GM23338 (cell line): ENCODE measurements at regions not wholly inside any gene's neighbourhood (a gene's known extent, or its start where the extent isn't known, plus 50 kb on each side); places are given as distances from the start of the nearest gene placed in this dataset.

ENCODE experiments used
- ATAC-seq: fragments of 200-7000 bp; cut with Tn5 transposase; 3 replicates; pipeline ENCODE4 v1.9.1; 2020
- DNase-seq: peaks from one replicate; pipeline ENCODE4 v3.0.0-alpha.2; 2015; ENCODE audit warnings: low spot score
- H2AFZ ChIP-seq: fragments of 200-600 bp; sonication (generic); 2 replicates; pipeline ENCODE4 v1.8.0; 2016; ENCODE audit warnings: antibody characterized with exemption, mild to moderate bottlenecking, moderate library complexity
- H3F3A ChIP-seq: fragments of 200-600 bp; sonication (generic); replicated peaks from 2 replicates; pipeline ENCODE4 v1.8.0; 2017; ENCODE audit warnings: antibody characterized with exemption, mixed run types, low read depth
- H3K27ac ChIP-seq: fragments of 200-600 bp; sonication (generic); 2 replicates; pipeline ENCODE4 v1.6.1; 2016; ENCODE audit warnings: low read depth
- H3K27me3 ChIP-seq: fragments of 200-600 bp; sonication (generic); 2 replicates; pipeline ENCODE4 v1.8.0; 2016; ENCODE audit warnings: mild to moderate bottlenecking, mixed run types, moderate library complexity; ENCODE audit not compliant: insufficient read depth
- H3K36me3 ChIP-seq: fragments of 200-600 bp; sonication (generic); 2 replicates; pipeline ENCODE4 v1.8.0; 2016; ENCODE audit warnings: mild to moderate bottlenecking; ENCODE audit not compliant: insufficient read depth
- H3K4me1 ChIP-seq: fragments of 200-600 bp; sonication (generic); 2 replicates; pipeline ENCODE4 v1.8.0; 2016; ENCODE audit warnings: mild to moderate bottlenecking, moderate library complexity; ENCODE audit not compliant: insufficient read depth
- H3K4me2 ChIP-seq: fragments of 200-600 bp; sonication (generic); 2 replicates; pipeline ENCODE4 v1.7.1; 2017; ENCODE audit warnings: mixed run types
- H3K4me3 ChIP-seq: fragments of 200-600 bp; sonication (generic); 2 replicates; pipeline ENCODE4 v1.6.1; 2016; ENCODE audit warnings: mixed run types
- H3K79me2 ChIP-seq: fragments of 200-600 bp; sonication (generic); replicated peaks from 2 replicates; pipeline ENCODE4 v1.8.0; 2017; ENCODE audit warnings: mild to moderate bottlenecking; ENCODE audit not compliant: insufficient read depth
- H3K9me2 ChIP-seq: fragments of 200-600 bp; sonication (generic); 2 replicates; pipeline ENCODE4 v1.8.0; 2017; ENCODE audit not compliant: insufficient read depth
- H4K20me1 ChIP-seq: fragments of 200-600 bp; sonication (generic); replicated peaks from 2 replicates; pipeline ENCODE4 v1.8.0; 2017; ENCODE audit warnings: mild to moderate bottlenecking; ENCODE audit not compliant: insufficient read depth
- H3K27ac Mint-ChIP-seq: 2 replicates; pipeline ENCODE4 v1.8.0; 2020; ENCODE audit warnings: inconsistent platforms, mild to moderate bottlenecking, moderate library complexity, mixed read lengths
- H3K27me3 Mint-ChIP-seq: 3 replicates; pipeline ENCODE4 v1.8.0; 2022; ENCODE audit warnings: low read depth, mild to moderate bottlenecking, moderate library complexity, mixed read lengths, inconsistent platforms; ENCODE audit not compliant: insufficient read depth, poor library complexity
- H3K36me3 Mint-ChIP-seq: 3 replicates; pipeline ENCODE4 v1.8.0; 2021; ENCODE audit warnings: low read depth, mild to moderate bottlenecking, inconsistent platforms, moderate library complexity, mixed read lengths
- H3K4me1 Mint-ChIP-seq: 3 replicates; pipeline ENCODE4 v1.8.0; 2020; ENCODE audit warnings: mild to moderate bottlenecking, inconsistent platforms, mixed read lengths
- H3K4me3 Mint-ChIP-seq: 3 replicates; pipeline ENCODE4 v1.8.0; 2021; ENCODE audit warnings: moderate library complexity, mild to moderate bottlenecking, inconsistent platforms, mixed read lengths
- H3K9me3 Mint-ChIP-seq: 3 replicates; pipeline ENCODE4 v1.8.0; 2020; ENCODE audit warnings: moderate library complexity, mild to moderate bottlenecking, inconsistent platforms, mixed read lengths
- CREB1 ChIP-seq: fragments of 250-450 bp; sonication (Bioruptor Pico); IDR thresholded peaks from 2 replicates; pipeline ENCODE4 v1.5.0; 2020; ENCODE audit warnings: low read depth, mild to moderate bottlenecking, moderate library complexity
- ETS1 ChIP-seq: IDR thresholded peaks from 2 replicates; pipeline ENCODE4 v1.6.1; 2016; ENCODE audit warnings: antibody characterized with exemption
- EZH2phosphoT487 ChIP-seq: fragments of 200-600 bp; sonication (generic); IDR thresholded peaks from one replicate; pipeline ENCODE4 v1.8.1; 2018; ENCODE audit warnings: antibody characterized with exemption; ENCODE audit not compliant: unreplicated experiment
- JUNB ChIP-seq: IDR thresholded peaks from one replicate; pipeline ENCODE4 v1.6.1; 2016; ENCODE audit warnings: antibody characterized with exemption; ENCODE audit not compliant: unreplicated experiment
- NANOG ChIP-seq: IDR thresholded peaks from 2 replicates; pipeline ENCODE4 v1.6.1; 2016; ENCODE audit warnings: antibody characterized with exemption, borderline replicate concordance
- POLR2AphosphoS5 ChIP-seq: IDR thresholded peaks from 2 replicates; pipeline ENCODE4 v1.6.1; 2016; ENCODE audit warnings: antibody characterized with exemption, low read depth
- ZNF331 ChIP-seq: fragments of 250-450 bp; sonication (Bioruptor Pico); IDR thresholded peaks from 2 replicates; pipeline ENCODE4 v1.5.0; 2020; ENCODE audit warnings: low read depth, mild to moderate bottlenecking, moderate library complexity
- TF ChIP-seq, protein P1 (sequence below): IDR thresholded peaks from one replicate; pipeline ENCODE4 v1.6.1; 2018; ENCODE audit warnings: antibody characterized with exemption; ENCODE audit not compliant: unreplicated experiment
- TF ChIP-seq, protein P2 (sequence below), 2 experiments: fragments of 200-600 bp in 1 of 2; sonication (generic) in 1 of 2; conservative IDR thresholded peaks; 2 replicates each; pipeline versions ENCODE4 v1.5.1 to v1.6.1; 2016 to 2017; ENCODE audit warnings: antibody characterized with exemption in 2 of 2, low read depth in 2 of 2, mild to moderate bottlenecking in 2 of 2, moderate library complexity in 1 of 2

- no peak for TF ChIP-seq POLR2AphosphoS5
- TF ChIP-seq CREB1 (CRISPR knock-in tag): no peak
- TF ChIP-seq ETS1: no peak
- no peak for TF ChIP-seq ZNF331
- no peak for TF ChIP-seq NANOG
- TF ChIP-seq EZH2phosphoT487: no peak
These were observed 88.7 kb upstream of the TMEFF2 start (continued) for GRCh38 chr2:192283450-192283849.

DNA sequence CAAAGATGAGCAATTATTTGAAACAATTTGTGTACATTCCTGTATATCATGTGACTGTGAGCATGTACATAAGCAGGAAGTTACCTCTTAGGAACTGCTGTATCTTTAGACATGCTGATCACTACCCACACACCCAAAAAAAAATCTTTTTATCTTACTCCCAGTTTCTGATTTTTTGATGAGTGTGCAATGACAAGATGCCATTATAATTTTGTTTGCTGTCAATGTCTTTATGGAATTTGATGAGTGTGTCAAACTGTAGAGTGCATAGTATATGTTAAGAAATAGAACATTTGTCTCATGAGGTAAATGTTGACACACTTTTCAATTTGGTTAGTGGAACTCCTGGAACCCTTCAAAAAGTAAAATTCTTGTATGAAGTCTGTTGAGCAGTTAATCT, 84.0 kb upstream of the TMEFF2 start:
- H2AFZ ChIP-seq: no peak overlapping the region
- Mint-ChIP-seq H3K4me1 (peaks cover 6% of the 10 kb centered on the region), H3K36me3 (peaks cover 12% of the 10 kb centered on the region), H3K27ac (no peak overlapping the region), H3K27me3 (no peaks in the 10 kb centered on the region), H3K4me3 (no peak overlapping the region), H3K9me3 (peaks cover 16% of the 10 kb centered on the region)
- no peaks in the 10 kb centered on the region for H3K79me2 ChIP-seq
- no peak overlapping the region for H3K4me2 ChIP-seq
- no peak overlapping the region for H3K4me3 ChIP-seq
- TF ChIP-seq, protein P1, sequence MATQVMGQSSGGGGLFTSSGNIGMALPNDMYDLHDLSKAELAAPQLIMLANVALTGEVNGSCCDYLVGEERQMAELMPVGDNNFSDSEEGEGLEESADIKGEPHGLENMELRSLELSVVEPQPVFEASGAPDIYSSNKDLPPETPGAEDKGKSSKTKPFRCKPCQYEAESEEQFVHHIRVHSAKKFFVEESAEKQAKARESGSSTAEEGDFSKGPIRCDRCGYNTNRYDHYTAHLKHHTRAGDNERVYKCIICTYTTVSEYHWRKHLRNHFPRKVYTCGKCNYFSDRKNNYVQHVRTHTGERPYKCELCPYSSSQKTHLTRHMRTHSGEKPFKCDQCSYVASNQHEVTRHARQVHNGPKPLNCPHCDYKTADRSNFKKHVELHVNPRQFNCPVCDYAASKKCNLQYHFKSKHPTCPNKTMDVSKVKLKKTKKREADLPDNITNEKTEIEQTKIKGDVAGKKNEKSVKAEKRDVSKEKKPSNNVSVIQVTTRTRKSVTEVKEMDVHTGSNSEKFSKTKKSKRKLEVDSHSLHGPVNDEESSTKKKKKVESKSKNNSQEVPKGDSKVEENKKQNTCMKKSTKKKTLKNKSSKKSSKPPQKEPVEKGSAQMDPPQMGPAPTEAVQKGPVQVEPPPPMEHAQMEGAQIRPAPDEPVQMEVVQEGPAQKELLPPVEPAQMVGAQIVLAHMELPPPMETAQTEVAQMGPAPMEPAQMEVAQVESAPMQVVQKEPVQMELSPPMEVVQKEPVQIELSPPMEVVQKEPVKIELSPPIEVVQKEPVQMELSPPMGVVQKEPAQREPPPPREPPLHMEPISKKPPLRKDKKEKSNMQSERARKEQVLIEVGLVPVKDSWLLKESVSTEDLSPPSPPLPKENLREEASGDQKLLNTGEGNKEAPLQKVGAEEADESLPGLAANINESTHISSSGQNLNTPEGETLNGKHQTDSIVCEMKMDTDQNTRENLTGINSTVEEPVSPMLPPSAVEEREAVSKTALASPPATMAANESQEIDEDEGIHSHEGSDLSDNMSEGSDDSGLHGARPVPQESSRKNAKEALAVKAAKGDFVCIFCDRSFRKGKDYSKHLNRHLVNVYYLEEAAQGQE: no peak
- no peaks in the 10 kb centered on the region for H3K4me1 ChIP-seq
- no peak overlapping the region for H3K27ac ChIP-seq
- H4K20me1 ChIP-seq: no peaks in the 10 kb centered on the region
- no peak for ATAC-seq
- no peak for DNase-seq
- no peaks in the 10 kb centered on the region for H3K36me3 ChIP-seq
- 0 out of 2 replicates have a peak, but pooled peaks cover 4% of the 10 kb centered on the region for H3K9me2 ChIP-seq
- H3K27me3 ChIP-seq: no peaks in the 10 kb centered on the region
- no peaks in the 10 kb centered on the region for H3F3A ChIP-seq

DNA sequence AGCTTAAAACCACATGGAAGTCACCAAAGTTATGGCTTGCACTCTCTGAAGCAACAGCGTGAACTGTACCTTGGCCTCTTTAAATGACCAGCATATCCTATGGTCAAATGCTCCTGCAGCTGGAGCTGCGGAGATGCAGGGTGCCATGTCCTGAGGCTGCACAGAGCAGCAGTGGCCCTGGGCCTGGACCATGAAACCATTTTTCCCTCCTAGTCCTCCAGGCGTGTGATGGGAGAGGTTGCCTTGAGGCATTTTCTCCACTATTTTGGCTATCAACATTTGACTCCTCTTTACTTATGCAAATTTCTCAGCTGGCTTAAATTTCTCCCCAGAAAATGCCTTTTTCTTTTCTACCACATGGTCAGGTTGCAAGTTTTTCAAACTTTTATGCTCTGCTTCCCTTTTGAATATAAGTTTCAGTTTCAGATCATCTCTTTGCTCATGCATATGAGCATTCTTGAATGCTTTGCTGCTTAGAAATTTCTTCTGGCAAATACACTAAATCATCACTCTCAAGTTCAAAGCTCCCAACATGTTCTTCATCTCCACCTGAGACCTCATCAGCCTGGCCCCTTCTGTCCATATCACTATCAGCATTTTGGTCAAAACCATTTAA, 82.9 kb upstream of the TMEFF2 start:
- no peak overlapping the region for H3K4me2 ChIP-seq
- H3K79me2 ChIP-seq: no peaks in the 10 kb centered on the region
- H3F3A ChIP-seq: no peaks in the 10 kb centered on the region
- no peak overlapping the region for H2AFZ ChIP-seq
- no peaks in the 10 kb centered on the region for H3K27me3 ChIP-seq
- DNase-seq (no peak), ATAC-seq (no peak)
- H3K9me3 Mint-ChIP-seq: peaks cover 16% of the 10 kb centered on the region
- H3K4me1 ChIP-seq: no peaks in the 10 kb centered on the region
- H3K4me3 ChIP-seq: no peak overlapping the region
- 0 out of 2 replicates have a peak, but pooled peaks cover 4% of the 10 kb centered on the region for H3K9me2 ChIP-seq
- peaks cover 6% of the 10 kb centered on the region for H3K4me1 Mint-ChIP-seq
- no peak overlapping the region for H3K4me3 Mint-ChIP-seq
- H3K27me3 Mint-ChIP-seq: no peaks in the 10 kb centered on the region
- H3K36me3 Mint-ChIP-seq: peaks cover 12% of the 10 kb centered on the region
- H3K27ac ChIP-seq: no peak overlapping the region
- H3K27ac Mint-ChIP-seq: no peak overlapping the region
- H4K20me1 ChIP-seq: no peaks in the 10 kb centered on the region
- TF ChIP-seq CREB1 (CRISPR knock-in tag) (no peak), JUNB (no peak)
- TF ChIP-seq, protein P1: no peak
- TF ChIP-seq, protein P2, sequence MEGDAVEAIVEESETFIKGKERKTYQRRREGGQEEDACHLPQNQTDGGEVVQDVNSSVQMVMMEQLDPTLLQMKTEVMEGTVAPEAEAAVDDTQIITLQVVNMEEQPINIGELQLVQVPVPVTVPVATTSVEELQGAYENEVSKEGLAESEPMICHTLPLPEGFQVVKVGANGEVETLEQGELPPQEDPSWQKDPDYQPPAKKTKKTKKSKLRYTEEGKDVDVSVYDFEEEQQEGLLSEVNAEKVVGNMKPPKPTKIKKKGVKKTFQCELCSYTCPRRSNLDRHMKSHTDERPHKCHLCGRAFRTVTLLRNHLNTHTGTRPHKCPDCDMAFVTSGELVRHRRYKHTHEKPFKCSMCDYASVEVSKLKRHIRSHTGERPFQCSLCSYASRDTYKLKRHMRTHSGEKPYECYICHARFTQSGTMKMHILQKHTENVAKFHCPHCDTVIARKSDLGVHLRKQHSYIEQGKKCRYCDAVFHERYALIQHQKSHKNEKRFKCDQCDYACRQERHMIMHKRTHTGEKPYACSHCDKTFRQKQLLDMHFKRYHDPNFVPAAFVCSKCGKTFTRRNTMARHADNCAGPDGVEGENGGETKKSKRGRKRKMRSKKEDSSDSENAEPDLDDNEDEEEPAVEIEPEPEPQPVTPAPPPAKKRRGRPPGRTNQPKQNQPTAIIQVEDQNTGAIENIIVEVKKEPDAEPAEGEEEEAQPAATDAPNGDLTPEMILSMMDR (conservative IDR thresholded peaks at IDR 0.05; ENCODE audit: low read depth in 2 of 2): no peak
- H3K36me3 ChIP-seq: no peaks in the 10 kb centered on the region
